ENCODE measurements at regions not wholly inside any gene's neighbourhood (a gene's known extent, or its start where the extent isn't known, plus 50 kb on each side); places are given as distances from the start of the nearest gene placed in this dataset.
"Not testable (repeated sequence)": the region's sequence is repeated elsewhere in the genome, so short reads cannot be mapped to it uniquely, and the experiment has no call there.

DNA sequence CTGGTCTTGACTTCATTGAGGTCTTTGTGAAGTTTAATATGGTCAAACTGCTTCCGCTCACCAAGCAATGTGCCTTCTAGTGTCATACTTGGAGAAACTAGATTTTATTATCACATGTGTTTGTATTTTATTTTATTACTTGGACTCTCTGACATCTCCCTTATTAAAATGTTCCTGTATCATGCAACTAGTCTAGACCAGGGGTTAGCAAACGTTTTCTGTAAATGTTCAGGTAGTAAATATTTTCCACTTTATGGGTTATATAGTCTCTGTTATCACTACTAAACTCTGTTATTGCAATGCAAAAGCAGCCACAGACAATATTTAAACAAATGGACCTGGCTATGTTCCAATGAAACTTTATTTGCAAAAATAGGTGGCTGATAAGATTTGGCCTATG, 443.8 kb downstream of the MID1IP1 start:
- no peak for DNase-seq

GRCh38 chrX:39247536-39247935, 446.3 kb downstream of the MID1IP1 start:
- DNase-seq = no peak

DNA sequence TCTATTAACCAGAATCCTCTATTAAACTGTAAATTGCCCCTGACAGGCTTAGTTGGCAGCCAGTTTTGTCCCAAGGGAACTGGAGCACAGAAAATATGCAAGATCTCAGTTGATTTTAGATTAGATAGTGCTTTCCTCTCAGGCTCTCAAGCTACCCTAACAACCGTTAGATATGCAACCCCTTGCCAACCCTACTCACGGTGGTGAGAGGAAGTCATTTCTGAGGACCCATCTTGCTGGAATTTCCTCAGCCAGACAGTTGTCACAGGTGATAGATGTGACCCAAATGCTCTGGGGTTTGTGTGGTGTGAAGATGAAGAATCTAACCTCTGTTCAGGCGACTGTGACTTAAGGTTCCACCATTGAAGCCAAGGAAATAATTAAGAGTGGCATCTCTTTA, 447.1 kb downstream of the MID1IP1 start:
- no peak for DNase-seq

DNA sequence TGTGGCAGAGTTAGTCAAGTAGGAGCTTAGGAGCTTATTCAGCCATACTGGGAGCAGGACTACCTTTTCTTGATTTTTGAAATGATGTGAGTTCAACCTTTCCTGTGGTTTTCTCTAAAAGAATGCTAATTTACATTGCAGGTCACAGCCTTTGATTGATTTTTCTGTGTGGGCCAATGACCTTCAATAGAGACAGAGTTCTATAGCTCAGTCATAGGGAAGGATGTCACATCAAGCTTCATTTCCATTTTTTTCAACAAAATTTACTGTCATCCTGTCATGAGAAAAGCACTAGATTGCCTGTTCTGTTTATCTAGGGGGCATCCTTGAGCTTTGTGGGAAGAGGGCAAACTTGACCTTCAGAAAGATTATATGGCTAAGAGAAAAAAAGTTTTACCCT, 448.7 kb downstream of the MID1IP1 start:
- no peak for DNase-seq

- no peak for DNase-seq
Observed at GRCh38 chrX:39251995-39252394, 450.7 kb downstream of the MID1IP1 start.

DNA sequence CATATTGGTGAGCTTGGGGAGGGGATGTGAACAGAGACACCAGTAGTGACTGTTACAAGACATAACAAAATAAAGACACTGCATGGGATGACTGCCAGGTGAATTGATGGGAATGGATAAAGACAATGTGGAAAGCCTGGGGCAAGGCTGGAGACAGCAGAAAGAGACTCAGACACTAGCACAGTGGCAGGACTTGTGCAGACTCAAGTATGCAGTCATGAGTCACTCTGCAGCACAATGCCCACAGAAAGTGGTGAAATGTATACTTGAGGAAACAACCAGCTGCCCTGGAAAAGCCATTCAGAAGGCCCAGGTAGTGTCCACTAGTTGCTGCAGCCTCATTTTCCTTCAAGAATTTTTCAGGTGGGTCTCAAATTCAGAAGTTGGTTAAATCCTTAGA, 452.3 kb downstream of the MID1IP1 start:
- no peak for DNase-seq

GRCh38 chrX:39258331-39258730, 457.1 kb downstream of the MID1IP1 start:
- DNase-seq = peak in 2 of 3 experiments; percentile 21 to 55

DNA sequence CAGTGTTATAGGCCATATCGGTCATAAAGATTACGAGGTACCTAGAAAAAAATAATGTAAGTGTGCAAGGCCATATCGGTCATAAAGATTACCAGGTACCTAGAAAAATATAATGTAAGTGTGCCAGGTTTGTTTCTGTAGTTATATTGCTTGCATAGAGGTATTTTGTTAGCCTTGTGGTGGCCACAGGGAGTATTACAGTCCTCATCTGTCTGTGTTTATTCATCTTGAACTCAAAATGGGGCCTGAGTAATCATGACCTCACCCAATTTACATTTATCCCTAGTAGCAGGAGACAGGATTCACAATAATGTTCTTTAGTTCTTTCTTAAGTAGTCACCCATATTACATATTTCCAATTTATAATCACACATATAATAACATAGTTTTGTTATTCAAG, 459.7 kb downstream of the MID1IP1 start:
- DNase-seq = peak in 1 of 3 experiments; percentile 59

DNA sequence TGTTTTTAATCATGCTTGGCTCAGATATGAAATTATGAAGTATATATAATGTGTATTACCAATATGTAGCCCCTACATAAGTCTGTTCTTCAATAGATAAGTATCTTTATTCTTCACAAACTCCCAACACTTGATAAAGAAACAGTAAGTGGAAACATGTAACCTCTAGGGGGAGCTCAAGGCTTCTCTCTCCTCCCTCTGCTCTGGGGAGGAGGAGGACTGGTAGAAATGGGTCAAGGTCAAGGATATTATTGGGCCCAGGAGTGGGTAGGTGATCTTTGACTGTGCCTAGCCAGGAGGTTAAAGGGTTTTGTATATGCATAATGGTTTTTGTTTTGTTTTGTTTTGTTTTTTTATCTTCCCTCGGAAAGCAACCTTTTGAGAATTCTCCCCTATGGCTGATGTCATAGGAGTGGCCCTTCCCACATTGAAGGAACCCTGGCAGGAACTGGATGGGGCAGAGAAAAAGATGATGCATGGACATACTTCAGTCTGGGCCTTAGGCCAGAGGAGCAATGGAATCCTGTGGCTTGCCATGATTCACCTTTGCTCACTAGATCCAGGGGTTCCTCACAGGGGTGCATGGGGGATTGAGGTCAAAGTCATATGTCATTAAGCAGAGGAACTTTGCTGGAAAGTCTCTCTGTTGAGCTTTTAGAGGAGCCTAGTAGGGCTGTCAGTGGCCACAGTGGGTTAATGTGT, 460.3 kb downstream of the MID1IP1 start:
- peak in 2 of 3 experiments; percentile 35 to 80 for DNase-seq

DNA sequence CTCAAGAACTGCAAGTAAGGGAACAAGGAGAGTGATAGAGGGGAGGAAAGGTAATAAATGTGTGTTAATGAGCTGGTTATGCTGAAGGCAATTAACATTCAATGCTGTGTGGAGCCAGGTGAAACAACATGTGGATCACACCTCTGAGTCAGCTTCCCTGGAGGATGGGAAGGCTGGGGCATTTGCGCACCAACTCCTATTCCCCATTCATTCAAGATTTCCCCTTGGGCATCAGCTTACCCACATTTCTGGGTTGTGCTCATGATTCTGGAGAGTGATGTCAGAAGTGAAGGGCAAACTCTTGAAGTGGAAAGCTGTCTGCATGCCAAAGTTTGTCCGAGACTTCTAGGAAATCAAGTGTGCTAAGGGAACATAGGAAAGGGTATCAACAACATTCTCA, 461.4 kb downstream of the MID1IP1 start:
- peak in 1 of 3 experiments; percentile 32 for DNase-seq

- DNase-seq = no peak
Observed at GRCh38 chrX:39264023-39264422, 462.8 kb downstream of the MID1IP1 start.

- no peak for DNase-seq
Observed at GRCh38 chrX:39267176-39267575, 465.9 kb downstream of the MID1IP1 start.

- no peak for DNase-seq
Observed at GRCh38 chrX:39268207-39268606, 466.9 kb downstream of the MID1IP1 start.

DNA sequence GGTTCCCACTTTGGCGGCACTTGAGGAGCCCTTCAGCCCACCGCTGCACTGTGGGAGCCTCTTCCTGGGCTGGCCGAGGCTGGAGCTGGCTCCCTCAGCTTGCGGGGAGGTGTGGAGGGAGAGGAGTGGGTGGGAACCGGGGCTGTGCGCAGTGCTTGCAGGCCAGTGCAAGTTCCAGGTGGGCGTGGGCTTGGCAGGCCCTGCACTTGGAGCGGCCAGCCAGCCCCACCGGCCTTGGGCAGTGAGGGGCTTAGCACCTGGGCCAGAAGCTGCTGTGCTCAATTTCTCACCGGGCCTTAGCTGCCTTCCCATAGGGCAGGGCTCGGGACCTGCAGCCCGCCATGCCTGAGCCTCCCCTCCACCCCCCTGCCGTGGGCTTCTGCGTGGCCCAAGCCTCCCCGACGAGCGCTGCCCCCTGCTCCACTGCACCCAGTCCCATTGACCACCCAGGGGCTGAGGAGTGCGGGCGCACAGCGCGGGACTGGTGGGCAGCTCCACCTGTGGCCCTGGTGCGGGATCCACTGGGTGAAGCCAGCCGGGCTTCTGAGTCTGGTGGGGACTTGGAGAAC, 474.3 kb downstream of the MID1IP1 start:
- DNase-seq = no peak

DNA sequence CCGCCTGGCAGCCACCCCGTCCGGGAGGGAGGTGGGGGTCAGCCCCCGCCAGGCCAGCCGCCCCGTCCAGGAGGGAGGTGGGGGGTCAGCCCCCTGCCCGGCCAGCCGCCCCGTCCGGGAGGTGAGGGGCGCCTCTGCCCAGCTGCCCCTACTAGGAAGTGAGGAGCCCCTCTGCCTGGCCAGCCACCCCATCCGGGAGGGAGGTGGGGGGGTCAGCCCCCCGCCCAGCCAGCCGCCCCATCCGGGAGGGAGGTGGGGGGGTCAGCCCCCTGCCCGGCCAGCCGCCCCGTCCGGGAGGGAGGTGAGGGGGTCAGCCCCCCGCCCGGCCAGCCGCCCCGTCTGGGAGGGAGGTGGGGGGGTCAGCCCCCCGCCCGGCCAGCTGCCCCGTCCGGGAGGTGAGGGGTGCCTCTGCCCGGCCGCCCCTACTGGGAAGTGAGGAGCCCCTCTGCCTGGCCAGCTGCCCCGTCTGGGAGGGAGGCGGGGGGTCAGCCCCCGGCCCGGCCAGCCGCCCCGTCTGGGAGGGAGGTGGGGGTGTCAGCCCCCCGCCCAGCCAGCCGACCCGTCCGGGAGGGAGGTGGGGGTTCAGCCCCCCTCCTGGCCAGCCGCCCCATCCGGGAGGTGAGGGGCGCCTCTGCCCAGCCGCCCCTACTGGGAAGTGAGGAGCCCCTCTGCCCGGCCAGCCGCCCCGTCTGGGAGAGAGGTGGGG, 476.6 kb downstream of the MID1IP1 start:
- DNase-seq = not testable (repeated sequence)

- DNase-seq = no peak
Observed at GRCh38 chrX:39283239-39283638, 482.0 kb downstream of the MID1IP1 start.

GRCh38 chrX:39288592-39288991, 487.3 kb downstream of the MID1IP1 start:
- peak in 1 of 3 experiments; percentile 31 for DNase-seq

- no peak for DNase-seq
Observed at GRCh38 chrX:39289827-39290226, 488.6 kb downstream of the MID1IP1 start.

DNA sequence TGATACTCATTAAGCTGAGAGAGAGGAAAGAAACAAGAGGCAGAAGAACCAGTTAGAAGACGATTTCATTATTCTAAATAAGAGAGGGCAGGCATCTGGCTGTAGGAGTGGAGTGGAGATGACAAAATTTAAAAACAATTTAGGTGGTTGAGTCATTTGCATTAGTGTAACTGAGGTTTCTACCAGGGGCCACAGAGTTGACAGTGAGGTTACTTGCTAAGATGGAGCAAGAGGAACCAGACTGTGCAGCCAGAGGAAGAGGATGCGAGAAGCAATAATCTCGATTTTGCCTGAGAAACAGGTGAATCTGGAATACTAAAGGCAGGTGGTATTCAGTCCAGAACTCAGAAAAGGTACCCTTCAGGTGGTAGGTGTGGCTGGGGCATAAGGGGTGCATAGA, 491.9 kb downstream of the MID1IP1 start:
- no peak for DNase-seq

DNA sequence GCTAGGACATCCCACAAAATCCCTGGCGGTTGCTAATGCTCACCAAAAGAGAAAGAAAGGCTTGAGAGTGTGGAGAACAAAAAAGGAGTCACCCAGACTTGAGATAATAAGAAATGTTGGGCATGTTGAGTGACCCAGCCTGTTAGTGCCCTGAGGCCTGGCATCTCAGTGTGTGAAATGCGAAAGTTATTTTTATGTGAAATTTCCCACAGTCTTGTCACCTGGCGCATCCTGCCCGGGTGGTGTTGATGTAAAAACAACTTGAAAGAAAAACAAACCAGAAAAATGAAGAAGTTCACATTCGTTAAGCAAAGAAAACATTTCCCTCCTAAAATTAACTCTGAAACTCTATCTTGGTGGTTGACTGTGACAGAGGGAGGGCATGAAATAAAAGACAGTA, 495.2 kb downstream of the MID1IP1 start:
- DNase-seq = no peak

DNA sequence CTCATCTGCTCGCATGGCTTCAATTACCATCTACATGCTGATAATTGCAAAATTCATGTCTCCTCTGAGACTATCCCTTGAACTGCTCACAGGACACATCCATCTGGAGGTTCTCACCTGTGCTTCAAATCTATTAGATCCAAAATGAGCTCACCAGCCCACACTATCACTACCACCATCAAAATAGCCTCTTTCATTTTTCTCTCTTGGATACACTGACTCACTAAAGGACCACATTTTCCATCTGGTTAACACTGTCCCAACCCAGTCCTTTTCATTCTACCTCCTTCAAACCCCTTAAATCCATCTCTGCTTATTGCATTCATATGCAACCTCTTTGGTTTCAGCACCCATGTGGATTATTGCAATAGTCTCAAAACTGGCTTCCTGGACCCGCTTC, 497.6 kb downstream of the MID1IP1 start:
- DNase-seq = no peak

GRCh38 chrX:39299615-39300014, 498.4 kb downstream of the MID1IP1 start:
- no peak for DNase-seq

DNA sequence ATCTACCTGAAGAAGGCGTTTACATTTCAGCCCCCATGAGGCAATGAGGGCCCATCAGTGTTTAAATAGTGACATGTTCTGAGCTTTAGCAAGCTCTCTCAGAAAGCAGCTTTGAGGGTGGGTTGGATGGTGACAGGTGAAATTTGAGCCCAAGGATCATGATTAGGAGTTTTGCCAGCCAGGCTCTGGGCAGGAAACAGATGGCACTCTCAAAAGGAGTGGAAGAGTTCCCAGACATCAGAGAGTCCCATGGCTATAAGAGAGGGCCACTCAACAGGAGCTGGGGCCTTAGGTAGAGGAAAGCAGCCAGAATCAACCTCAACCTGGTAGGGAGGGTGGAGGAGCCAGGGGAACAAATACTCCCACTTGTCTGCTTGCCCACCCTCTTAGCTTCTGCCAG, 499.8 kb downstream of the MID1IP1 start:
- DNase-seq = peak in 2 of 3 experiments; percentile 4 to 20

GRCh38 chrX:39302838-39303237, 501.6 kb downstream of the MID1IP1 start:
- no peak for DNase-seq

Measured in NCI-H1417 (cell line).